HG02973 (cell line): ENCODE measurements at regions not wholly inside any gene's neighbourhood (a gene's known extent, or its start where the extent isn't known, plus 50 kb on each side); places are given as distances from the start of the nearest gene placed in this dataset.

Source experiments
- ATAC-seq: cut with Tn5 transposase; IDR thresholded peaks from one replicate; pipeline ENCODE4 v1.9.1; 2021; ENCODE audit warnings: moderate library complexity; ENCODE audit not compliant: unreplicated experiment

DNA sequence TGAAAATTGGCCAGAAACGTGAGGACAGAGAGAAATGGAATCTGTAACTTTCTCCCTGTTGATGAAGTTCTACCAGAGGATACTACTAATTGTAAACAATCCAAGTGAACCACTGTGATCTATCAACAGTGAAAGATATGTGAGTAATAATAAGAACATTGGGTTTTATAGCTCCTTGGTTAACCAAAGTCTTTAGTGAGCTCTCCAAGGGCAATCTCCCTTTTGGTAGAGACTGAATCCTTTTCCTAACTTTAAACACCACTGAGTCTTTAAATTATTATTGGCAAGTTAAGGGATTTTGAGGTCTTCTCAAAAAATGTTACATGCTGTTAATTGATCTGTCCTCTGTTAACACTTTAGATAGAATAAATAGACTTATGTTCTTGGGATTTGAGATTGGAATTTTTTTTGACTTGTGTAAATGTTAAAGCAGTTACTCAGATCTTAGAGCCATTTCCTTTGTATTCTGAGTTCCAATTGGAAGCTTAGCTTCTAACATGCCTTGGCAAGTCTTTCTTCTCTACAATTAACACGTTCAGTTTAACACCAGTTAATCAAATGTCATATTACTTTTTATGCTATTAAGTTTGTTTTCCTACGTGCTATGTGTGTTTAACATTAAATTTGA is 338.2 kb upstream of the DDHD1 start:
- ATAC-seq, result no peak

GRCh38 chr14:53478174-53478573 is 325.1 kb upstream of the DDHD1 start:
- no peak for ATAC-seq

DNA sequence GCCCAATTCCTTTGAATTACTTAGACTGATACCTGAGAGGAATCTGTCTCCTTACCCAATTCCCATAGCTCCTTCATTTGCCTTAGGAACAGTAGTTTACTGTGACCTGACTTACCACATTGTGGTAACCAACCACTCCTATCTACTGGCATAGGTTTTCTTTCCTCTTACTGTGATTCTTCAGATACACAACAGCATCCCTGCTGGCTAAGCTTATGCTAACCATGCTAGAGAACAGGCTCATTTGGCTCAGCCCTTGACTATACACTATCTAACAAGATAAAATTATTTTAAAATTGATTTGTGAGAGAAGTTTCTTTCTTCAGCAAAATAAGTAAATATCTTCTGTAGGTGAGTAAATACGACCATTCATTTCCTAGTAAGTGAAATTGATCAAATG is 320.4 kb upstream of the DDHD1 start:
- ATAC-seq, result no peak

GRCh38 chr14:53472306-53472705 is 319.2 kb upstream of the DDHD1 start:
- ATAC-seq, result no peak

- ATAC-seq, result no peak
Observed at GRCh38 chr14:53470351-53471043, 317.4 kb upstream of the DDHD1 start.

GRCh38 chr14:53468876-53469275 is 315.8 kb upstream of the DDHD1 start:
- ATAC-seq, result no peak

DNA sequence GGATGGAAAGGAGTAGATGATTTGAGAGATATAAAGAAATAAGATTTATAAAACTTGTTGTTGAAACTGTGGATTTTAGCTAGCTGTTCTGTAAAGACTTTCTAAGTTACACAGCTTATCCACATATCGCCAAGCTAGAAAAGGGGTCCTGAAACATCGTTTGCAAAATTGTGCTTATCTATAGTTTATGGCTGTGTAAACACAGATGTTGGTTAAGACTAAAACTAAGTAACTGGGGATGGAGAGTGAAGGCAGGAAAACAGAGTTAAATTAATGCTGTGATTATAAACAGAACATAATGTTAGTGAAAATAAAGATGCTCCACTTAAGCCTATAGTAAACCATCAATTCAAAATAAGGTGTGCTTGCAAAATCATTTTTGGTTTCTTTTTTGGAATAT is 311.3 kb upstream of the DDHD1 start:
- no peak for ATAC-seq

GRCh38 chr14:53462931-53463778 is 310.0 kb upstream of the DDHD1 start:
- ATAC-seq, result no peak

DNA sequence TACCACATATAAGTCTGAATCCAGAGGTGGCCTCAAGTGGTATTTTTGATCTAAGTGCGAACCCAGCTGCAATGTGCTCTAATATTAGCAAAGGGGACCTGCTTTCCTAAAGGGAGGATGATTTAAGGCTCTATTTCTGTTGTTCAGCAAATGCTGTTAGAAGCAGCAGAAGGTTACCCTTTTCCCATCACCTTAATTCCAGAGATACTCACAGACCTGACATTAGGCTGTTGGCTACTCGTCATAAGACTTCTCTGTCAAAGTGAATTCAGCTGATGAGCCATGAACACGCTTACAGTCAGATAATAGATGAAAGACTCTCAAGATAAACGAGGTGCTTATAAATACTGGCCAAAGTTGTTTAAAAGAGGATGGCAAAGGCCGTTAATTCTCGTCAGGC is 308.7 kb upstream of the DDHD1 start:
- no peak for ATAC-seq

DNA sequence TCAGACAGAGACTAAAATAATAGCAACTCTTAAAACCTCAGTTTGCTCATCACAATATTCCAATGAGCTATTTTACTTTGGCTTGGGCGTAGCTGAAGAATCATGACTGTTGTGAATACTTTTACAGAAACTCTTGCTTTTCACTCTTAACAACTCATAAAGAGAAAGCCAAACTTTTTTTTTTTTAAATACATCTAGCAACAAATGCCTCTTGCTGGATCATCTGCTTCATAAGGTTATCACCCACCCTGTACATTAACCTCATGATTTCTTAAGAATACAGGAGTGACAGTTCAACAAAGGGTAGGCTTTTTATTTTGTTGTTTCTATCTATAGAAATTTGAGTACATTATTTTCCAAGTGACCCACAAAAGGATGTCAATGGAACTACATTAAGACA is 307.4 kb upstream of the DDHD1 start:
- ATAC-seq, result no peak

- ATAC-seq, result no peak
Observed at GRCh38 chr14:53458368-53458814, 305.3 kb upstream of the DDHD1 start.

DNA sequence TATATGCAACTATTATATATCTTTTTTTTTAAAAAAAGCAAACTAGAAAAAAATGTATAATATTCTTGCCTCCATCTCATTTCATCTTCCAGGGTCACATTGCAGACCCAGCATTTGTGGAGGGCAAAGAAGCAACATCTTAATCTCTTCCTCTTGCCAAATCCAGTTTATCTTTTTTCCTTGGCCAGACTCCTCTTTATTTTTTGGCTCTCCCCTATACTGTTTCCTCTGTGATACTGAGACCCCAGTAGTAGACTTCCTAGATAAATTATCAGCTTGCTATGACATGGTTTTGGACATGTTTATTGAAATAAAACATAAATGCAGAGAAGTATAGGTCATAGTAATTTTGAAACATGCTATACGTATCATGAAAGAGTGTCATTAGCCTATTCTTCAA is 303.8 kb upstream of the DDHD1 start:
- ATAC-seq, result no peak

DNA sequence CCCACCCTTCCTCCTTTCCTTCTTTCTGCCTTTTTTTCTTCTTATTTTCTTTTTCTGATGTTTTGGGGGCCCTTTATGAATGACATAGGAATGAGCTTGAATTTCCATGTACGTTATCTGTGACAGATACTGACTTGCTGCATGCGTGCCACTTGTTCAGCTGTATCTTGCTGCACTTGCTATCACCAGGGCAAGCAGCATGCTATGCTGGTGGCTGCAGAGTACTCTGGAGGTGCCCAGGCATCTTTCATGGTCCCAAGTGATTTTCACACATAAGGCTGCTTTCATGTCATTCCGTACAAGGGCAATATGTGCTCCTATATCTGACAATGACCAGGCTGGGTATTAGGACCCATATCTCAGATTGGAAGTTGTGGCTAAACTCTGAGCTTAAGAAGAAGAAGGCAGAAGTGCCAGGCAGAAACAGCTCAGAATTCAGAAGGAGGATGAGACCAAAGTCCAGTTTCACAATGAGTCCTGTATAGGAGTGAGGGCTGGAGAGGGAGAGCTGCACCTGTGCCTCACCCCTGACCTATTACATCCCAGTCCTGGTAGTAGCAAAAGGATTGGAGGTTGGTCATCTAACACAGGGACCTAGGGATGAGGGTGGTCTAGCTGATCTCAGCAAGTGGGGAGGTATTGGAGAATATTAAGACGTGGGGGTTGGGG is 299.0 kb upstream of the DDHD1 start:
- ATAC-seq, result no peak

DNA sequence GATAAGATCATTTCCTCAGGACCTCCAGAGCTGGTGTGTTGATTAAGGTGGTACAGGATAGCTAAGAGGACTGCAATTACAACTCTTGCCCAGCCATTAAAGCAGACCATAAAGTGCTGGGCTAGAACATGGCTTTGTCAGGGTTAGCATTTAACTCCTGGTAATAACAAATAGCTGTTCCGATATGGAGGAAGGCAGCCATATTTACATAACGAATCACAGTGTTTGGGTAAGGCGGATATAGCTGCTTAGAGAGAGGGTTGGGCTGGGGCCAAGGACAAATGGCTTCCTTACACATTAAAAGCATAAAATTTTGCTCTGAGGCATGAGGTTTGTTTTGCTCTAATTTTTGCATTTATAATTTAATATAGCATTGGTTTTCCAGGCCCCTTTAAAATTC is 297.7 kb upstream of the DDHD1 start:
- ATAC-seq, result no peak

DNA sequence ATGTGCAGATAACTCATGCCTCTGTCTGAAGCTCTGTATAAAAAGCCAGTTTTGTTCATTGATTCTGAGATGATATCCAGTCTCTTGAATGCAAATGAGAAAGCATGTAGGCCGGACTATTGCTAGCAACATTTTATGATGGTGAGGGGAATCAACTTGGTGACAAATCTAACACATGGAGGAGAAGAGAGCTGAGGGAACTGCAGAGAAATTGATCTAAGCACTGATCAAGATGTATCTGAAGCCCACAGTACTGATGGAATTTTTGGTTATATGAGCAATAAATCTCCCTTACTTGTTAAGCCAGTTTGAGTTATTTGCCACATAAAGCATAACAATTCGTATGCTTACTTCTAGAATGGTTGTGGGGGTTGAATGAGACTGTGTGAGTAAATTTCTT is 295.6 kb upstream of the DDHD1 start:
- ATAC-seq, result no peak

DNA sequence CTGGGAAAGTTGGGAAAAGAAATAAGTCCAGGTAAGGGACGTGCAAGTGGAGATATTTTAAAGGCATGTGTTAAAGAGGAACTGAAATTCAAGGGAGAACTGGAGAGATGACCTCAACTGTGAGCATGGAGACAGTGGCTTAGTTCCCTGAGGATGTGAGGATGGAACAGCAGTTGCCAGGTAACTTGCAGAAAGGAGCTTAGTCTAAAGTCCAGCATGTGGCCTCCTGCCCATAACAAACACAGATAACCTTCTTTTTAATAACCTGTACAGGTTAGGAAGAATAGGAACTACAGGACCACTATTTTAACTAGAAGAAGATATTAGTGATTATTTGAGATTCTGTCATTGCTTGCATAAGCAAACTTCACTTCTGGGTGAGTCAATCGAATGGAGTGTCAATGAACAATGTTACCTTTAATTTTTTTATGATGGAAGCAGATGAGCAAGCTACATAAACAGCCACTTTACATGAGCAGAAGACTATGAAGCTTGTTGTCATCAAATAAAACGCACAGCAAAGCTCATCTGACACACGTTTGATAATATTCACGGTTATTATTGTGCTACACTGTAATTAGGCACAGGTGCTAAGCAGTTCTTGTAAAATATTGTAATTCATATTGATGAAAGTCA is 291.7 kb upstream of the DDHD1 start:
- ATAC-seq, result no peak

DNA sequence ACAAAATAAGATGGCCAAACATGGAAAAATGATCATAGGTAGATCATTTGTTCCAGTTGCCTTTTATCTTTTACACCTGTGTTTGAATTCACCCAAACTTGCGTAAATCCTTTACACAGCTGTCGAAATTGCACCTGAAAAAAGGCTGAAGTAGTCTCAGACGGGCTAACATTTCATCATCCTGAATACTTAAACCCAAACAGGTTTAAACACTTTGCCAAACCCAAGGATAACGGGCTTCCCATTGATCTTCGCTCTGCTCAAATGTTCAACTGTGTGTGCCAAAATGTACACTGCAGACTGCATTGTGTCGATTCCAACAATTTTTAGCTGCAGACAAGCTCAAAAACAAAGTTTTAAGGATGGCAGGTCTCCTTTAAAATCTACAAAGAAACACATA is 288.7 kb upstream of the DDHD1 start:
- no peak for ATAC-seq

- no peak for ATAC-seq
Observed at GRCh38 chr14:53437858-53438257, 284.7 kb upstream of the DDHD1 start.

DNA sequence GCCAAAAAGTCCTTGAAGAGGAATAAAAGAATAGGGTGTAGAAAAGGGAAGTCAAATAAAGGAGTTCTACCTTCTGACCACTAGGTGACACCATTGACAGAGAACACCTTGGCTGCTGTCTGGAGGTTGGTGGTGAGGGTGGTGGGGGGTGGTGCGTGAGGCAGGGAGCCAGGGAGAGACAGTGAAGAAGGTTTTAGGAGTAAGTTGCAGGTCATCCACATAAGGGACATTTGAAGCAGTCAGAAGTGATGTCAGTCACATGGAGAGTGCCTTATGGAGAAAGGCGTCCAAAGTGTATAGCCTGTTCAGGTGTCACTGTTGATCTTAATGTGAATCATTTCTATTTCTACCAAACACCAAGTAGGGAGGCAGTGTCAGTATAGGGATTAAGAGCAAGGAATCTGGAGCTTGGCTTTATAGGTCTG is 279.3 kb upstream of the DDHD1 start:
- peak; percentile 59 for ATAC-seq

DNA sequence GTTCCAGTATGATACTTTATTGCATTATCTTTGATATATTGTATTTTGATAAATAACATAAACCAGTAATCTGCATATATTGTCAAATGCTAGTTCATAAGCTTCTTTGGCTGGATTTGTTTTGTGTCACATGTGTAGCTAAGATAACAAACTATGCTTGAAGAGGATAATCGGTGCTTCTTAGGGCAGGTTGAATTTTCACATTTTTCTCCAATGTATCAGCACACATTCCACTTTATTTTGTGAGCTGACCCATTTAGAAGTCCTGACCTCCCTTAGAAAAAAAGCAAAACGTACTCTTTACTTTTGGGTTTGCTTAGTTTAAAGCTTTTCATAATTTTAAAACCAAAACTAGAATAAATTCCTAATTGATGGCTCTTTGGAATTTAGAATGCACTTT is 277.7 kb upstream of the DDHD1 start:
- ATAC-seq, result no peak
